ENCODE measurements at regions not wholly inside any gene's neighbourhood (a gene's known extent, or its start where the extent isn't known, plus 50 kb on each side); places are given as distances from the start of the nearest gene placed in this dataset.

- DNase-seq (ENCODE audit: low spot score) = no peak
Observed at GRCh38 chr5:159855476-159856191, 60.6 kb upstream of the ADRA1B start.

GRCh38 chr5:159858871-159859270, 57.4 kb upstream of the ADRA1B start:
- DNase-seq (ENCODE audit: low spot score) = no peak

GRCh38 chr5:159861086-159861485, 55.2 kb upstream of the ADRA1B start:
- DNase-seq (ENCODE audit: low spot score) = no peak

DNA sequence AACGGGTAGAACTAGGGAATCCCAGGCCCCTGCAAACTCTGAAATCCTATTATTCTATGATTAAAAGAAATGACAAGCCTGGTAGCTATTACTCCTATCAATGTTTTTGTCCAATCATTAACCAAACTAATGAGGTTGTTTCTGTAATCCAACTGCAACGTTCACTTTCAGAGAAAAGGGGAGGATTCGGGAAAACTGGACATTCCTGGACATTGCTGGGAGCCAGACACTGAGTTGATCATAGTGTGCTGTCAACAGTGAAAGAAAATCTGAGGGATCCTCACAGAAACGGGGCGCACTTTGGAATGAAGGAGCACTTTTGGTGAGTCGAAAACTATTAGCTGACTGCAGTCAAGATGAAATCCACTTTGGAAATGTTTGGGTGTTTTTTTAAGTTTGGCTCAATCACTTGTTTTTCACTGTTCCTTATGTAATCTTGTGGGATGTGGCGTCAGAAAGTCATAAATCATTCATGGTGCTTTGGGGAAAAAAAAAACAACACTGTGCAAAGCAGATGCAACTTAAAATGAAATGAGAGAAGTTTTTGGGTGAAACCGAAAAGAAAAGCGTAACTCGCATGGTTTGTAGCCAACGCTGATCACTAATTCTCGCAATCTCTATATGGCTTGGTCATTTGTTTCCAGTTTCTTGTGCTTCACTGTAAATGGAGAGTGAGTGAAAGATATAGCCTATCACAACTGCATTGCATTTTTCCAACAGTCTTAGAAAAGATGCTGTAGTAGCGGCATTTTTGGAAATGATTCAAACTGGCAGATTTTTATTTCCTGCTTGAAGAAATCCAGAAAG, 51.2 kb upstream of the ADRA1B start:
- no peak for DNase-seq (ENCODE audit: low spot score)

- DNase-seq (ENCODE audit: low spot score) = no peak
Observed at GRCh38 chr5:159866093-159866492, 50.2 kb upstream of the ADRA1B start.

All from iPS-NIHi11 (cell line).